ENCODE measurements at regions not wholly inside any gene's neighbourhood (a gene's known extent, or its start where the extent isn't known, plus 50 kb on each side); places are given as distances from the start of the nearest gene placed in this dataset.
"Not testable (repeated sequence)": the region's sequence is repeated elsewhere in the genome, so short reads cannot be mapped to it uniquely, and the experiment has no call there.

DNA sequence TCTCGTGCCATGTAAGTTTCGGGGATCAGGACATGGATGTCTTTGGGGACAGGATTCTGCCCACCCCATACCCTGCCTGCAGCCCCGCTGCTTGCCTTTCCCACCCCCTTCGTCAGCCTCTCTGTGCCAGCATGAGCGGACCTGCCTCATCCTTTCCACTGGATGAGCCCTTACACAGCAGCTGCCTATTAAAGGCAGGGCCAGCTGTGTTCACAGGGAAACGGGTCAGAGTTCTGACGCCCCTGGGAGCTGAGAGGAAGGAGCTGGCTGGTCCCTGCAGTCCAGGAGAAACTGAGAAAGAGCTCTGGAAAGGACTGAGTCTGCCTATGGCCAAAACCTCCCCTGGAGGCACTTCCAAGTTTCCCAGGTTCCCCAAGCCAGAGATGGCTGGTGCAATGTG, 83.5 kb upstream of the NCOR2 start:
- Mint-ChIP-seq H3K9me3 (peaks cover 4% of the 10 kb centered on the region), H3K36me3 (ENCODE audit: low read depth) (no peaks in the 10 kb centered on the region), H3K4me1 (no peaks in the 10 kb centered on the region), H3K4me3 (no peak overlapping the region), H3K27ac (no peak overlapping the region), H3K27me3 (peaks cover 5% of the 10 kb centered on the region)
- ATAC-seq (replicated peaks), result no peak

DNA sequence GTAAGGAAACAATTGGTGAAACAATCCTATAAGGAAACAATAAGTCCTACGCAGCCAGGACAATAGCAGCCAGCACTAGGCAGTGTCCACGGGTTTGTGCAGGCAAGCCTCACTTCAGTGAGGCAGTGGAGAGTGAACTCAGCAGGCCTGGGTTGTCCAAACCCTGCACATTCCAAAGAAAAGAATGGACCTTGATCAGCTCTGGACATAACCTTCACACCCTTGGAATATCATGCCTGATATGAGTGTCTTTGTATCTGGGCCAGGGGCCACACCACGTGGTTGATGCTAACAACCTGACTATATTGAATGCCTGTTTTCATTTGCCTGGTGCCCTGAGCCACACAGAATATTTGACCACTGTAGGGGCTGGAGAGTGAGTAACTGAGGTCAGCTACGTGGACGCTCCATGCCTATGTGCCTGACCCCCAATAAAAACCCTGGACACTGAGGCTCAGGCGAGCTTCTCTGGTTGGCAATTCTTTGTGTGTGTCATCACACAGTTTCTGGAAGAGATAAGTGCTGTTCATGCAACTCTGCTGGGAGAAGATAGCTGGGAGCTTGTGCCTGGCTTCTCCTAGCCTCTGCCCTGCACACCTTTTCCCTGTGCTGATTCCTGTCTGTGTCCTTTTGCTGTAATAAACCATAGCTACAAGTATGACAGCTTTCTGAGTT, 81.4 kb upstream of the NCOR2 start:
- H3K27ac Mint-ChIP-seq, result no peak overlapping the region
- no peak overlapping the region for H3K4me3 Mint-ChIP-seq
- H3K9me3 Mint-ChIP-seq, result peaks cover 4% of the 10 kb centered on the region
- ATAC-seq (replicated peaks), result no peak
- no peaks in the 10 kb centered on the region for H3K4me1 Mint-ChIP-seq
- peaks cover 12% of the 10 kb centered on the region for H3K27me3 Mint-ChIP-seq
- no peaks in the 10 kb centered on the region for H3K36me3 Mint-ChIP-seq (ENCODE audit: low read depth)

DNA sequence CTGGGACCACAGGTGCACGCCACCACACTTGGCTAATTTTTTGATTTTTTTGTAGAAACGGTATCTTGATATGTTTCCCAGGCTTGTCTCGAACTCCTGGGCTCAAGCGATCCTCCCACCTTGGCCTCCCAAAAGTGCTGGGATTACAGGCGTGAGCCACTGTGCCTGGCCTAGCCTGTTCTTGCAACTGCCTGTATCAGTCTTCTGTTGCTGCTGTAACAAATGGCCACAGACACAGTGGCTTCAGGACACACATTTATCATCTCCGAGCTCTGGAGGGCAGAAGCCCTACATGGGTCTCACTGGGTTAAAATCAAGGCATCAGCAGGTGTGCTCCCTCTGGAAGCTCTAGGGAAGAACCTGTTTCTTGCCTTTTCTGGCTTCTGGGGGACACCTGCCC, 79.9 kb upstream of the NCOR2 start:
- no peak overlapping the region for H3K4me3 Mint-ChIP-seq
- ATAC-seq (replicated peaks), result no peak
- no peaks in the 10 kb centered on the region for H3K4me1 Mint-ChIP-seq
- peaks cover 8% of the 10 kb centered on the region for H3K27me3 Mint-ChIP-seq
- H3K36me3 Mint-ChIP-seq (ENCODE audit: low read depth), result no peaks in the 10 kb centered on the region
- peaks cover 4% of the 10 kb centered on the region for H3K9me3 Mint-ChIP-seq
- no peak overlapping the region for H3K27ac Mint-ChIP-seq

DNA sequence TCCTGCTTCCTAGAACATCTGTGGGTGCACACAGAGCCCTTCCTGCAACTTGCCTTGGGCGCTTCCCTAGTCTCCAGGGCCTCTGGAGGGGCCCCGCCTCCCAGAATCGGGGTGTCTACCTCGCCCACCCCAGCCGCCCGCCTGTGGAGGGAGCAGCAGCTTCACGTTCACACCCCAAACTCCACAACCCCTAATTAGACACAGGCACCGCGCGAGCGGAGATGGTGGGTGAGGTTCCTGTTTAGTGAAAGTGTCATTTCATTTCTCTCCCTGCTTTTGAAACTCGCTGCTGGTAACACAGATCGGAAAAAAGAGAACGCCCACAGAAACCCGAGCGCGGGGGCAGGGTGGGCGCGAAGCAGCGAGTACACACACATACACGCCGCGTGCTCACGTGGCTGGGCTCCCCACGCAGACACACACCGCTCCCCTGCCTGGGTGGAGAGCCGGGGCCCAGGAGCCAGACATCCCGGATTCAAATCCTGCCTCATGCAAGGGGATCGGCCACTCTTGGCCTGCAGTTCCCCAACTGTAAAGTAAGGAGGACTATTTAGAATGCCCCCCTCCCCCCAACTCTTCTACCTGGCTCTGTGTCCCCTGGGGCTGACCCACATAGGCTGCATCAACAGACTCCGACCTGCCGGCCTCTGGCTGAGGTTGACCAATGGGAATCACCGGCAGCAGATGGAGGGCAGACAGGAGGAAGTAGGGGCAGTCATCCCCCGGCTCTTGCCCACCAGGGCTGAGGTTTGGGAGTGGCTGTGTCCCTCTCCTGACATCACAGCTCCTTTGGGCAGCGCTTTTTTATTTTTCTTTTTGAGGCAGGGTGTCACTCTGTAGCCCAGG, 79.2 kb upstream of the NCOR2 start:
- peak; percentile 49 for ATAC-seq (replicated peaks)
- H3K27ac Mint-ChIP-seq, result no peak overlapping the region
- H3K4me3 Mint-ChIP-seq, result peak overlapping the region; percentile 41

DNA sequence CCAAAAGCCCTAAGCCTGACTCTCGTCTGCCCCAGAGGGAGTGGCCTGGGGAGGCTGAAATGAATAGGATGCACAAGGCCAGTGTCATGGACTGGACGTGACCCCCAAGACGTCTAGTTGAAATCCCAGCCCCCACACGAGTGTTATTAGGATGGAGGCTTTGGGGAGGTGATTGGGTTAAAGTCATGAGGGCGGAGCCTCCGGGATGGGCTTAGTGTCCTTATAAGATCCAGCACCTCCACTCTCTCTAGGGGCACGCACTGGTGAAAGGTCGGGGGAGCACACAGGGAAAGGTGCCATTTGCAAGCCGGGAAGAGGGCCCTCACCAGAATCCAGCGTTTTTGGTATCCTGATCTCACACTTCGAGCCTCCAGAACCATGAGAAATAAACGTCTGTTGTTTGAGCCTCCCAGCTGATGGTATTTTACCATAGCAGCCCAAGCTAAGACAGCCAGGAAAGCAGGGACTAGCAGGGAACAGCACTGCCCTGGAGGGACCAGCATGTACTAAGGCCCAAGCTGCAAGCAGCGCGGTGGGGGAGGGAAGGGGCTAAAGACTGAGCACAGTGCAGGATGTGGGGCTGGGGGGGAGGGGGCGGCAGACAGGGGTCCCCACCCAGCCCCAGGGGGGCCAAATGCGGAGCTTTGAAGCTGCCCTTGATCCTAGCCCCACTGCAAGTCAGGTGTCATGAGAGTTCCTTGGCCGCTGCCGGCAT, 78.3 kb upstream of the NCOR2 start:
- peaks cover 4% of the 10 kb centered on the region for H3K9me3 Mint-ChIP-seq
- no peaks in the 10 kb centered on the region for H3K36me3 Mint-ChIP-seq (ENCODE audit: low read depth)
- H3K4me3 Mint-ChIP-seq, result peak overlapping the region; percentile 41
- H3K27ac Mint-ChIP-seq, result no peak overlapping the region
- H3K4me1 Mint-ChIP-seq, result no peaks in the 10 kb centered on the region
- peaks cover 8% of the 10 kb centered on the region for H3K27me3 Mint-ChIP-seq
- no peak for ATAC-seq (replicated peaks)

More for the DNA sequence above, 79.2 kb upstream of the NCOR2 start:
- H3K36me3 Mint-ChIP-seq (ENCODE audit: low read depth), result no peaks in the 10 kb centered on the region
- H3K4me1 Mint-ChIP-seq, result no peaks in the 10 kb centered on the region
- H3K27me3 Mint-ChIP-seq, result peaks cover 8% of the 10 kb centered on the region
- peaks cover 4% of the 10 kb centered on the region for H3K9me3 Mint-ChIP-seq

DNA sequence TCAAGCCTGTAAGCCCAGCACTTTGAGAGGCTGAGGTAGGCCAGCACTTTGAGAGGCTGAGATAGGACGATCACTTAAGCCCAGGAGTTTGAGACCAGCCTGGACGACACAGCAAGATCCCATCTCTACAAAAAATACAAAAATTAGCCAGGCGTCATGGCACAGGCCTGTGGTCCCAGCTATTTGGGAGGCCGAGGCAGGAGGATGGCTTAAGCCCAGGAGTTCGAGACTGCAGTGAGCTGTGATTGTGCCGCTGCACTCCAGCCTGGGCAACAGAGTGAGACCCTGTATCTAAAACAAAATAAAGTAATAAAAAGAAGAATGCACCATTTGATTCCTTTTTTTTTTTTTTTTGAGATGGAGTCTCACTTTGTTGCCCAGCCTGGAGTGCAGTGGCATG, 76.4 kb upstream of the NCOR2 start:
- not testable (repeated sequence) for H3K36me3 Mint-ChIP-seq (ENCODE audit: low read depth); H3K27ac Mint-ChIP-seq; H3K4me1 Mint-ChIP-seq; ATAC-seq (replicated peaks); H3K4me3 Mint-ChIP-seq; H3K9me3 Mint-ChIP-seq; H3K27me3 Mint-ChIP-seq

DNA sequence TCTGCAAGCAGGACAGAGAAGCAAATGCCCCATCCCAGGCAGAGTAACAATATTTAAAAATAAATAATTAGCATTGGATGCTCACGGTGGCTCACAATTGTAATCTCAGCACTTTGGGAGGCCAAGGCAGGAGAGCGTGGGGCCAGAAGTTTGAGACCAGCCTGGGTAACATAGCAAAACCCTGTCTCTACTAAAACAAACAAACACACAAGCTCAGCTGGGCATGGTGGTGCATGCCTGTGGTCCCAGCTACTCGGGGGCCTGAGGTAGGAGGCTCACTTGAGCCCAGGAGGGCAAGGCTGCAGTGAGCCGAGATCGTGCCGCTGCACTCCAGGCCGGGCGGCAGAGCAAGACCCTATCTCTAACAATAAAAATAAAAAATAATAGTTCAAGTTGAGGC, 74.7 kb upstream of the NCOR2 start:
- ATAC-seq (replicated peaks), result no peak
- Mint-ChIP-seq H3K4me3 (no peak overlapping the region), H3K27me3 (peaks cover 8% of the 10 kb centered on the region), H3K36me3 (ENCODE audit: low read depth) (no peaks in the 10 kb centered on the region), H3K4me1 (no peaks in the 10 kb centered on the region), H3K9me3 (no peaks in the 10 kb centered on the region), H3K27ac (no peak overlapping the region)

DNA sequence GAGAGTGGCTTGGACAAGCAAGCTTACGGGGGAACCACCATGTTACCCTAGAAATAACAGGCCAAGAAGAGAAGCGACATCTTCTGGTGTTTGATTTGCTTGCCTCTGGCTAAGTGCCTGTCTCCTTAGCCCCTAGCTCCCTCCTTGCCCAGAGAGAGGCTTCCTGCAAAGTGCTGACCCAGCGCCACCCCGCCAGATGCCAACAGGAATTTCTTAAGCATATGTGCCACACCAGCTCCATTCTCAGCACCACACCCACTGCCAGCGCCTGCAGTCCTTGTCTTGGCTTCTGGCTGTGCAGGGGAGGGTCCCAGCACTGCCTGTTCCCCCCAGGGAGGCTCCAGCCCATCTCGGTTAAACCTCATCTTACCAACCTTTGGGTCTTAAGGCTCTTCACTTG, 74.2 kb upstream of the NCOR2 start:
- H3K4me1 Mint-ChIP-seq, result peaks cover 3% of the 10 kb centered on the region
- no peak overlapping the region for H3K4me3 Mint-ChIP-seq
- no peaks in the 10 kb centered on the region for H3K9me3 Mint-ChIP-seq
- no peak for ATAC-seq (replicated peaks)
- no peak overlapping the region for H3K27ac Mint-ChIP-seq
- H3K36me3 Mint-ChIP-seq (ENCODE audit: low read depth), result no peaks in the 10 kb centered on the region
- H3K27me3 Mint-ChIP-seq, result peaks cover 8% of the 10 kb centered on the region

DNA sequence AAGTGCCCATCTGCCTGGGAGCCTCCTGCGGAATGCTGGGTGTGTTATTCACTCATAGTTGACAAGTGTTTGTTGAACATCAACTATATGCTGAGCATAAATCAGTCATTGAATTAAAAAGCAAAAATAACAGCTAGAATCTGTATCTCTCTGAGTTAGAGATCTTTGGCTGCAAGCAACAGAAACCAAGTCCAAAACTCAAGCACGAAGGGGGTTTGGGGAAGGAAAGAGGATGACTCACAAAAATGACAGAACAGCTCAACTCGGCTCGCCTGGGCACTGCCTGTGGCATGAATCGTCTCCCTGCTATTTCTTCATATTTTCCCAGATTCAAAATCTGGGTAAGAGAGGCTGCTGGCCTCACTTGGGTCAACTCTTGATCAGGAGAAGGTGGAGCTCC, 72.6 kb upstream of the NCOR2 start:
- peaks cover 12% of the 10 kb centered on the region for H3K4me1 Mint-ChIP-seq
- ATAC-seq (replicated peaks), result no peak
- peaks cover 3% of the 10 kb centered on the region for H3K9me3 Mint-ChIP-seq
- peaks cover 3% of the 10 kb centered on the region for H3K27me3 Mint-ChIP-seq
- no peak overlapping the region for H3K27ac Mint-ChIP-seq
- H3K36me3 Mint-ChIP-seq (ENCODE audit: low read depth), result no peaks in the 10 kb centered on the region
- H3K4me3 Mint-ChIP-seq, result no peak overlapping the region

DNA sequence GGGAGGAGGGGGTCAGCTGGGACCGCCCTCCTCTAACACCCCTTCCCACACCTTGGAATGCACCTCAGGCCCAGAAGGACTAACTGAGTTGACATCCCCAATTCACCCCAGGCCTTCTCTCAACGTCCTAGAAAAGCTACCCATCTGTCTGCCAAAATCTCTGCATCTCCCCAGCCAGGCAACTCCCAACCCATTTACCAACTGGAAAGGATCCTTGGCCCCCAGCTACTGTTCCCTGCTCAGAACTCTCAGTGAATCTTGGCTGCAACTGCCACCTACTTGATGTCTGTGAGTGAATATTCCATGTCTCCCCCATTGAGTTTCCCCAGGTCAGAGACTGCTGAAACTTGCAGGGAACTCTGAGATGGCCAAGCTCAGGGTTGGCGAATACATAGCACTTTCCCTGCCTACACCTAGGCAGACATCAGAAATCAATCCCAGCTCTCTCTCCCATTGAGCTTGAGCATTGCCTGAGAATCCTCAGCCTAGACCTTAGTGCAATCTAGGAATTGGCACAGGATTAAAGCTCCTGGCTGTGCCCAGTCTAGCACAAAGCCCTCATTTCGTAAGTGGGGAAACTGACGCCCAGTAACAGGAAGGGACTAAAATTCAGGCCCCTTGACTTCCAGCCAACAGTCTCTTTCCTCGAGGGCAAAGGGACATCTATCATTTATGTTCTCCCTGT, 71.9 kb upstream of the NCOR2 start:
- H3K4me1 Mint-ChIP-seq, result peaks cover 12% of the 10 kb centered on the region
- peaks cover 3% of the 10 kb centered on the region for H3K9me3 Mint-ChIP-seq
- H3K27ac Mint-ChIP-seq, result no peak overlapping the region
- no peaks in the 10 kb centered on the region for H3K36me3 Mint-ChIP-seq (ENCODE audit: low read depth)
- no peaks in the 10 kb centered on the region for H3K27me3 Mint-ChIP-seq
- H3K4me3 Mint-ChIP-seq, result no peak overlapping the region
- no peak for ATAC-seq (replicated peaks)

DNA sequence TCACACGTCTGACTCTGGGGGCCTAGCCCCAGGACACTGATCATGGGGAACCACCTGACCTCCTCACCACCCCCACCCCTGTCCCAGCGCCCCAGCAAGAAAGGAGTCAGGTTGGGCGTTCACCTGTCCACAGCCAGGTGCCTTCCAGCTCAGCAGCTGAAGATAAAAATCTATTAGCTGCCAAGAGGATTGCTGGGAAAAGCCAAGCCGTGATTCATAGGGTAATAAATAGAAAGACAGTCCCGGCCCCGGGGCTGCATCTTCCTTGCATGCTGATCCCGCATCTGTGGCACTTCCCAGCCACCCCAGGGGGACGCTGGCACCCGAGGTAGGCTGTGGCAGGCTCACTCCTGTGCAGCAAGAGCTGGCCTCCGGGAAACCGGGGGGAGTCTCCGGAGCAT, 70.2 kb upstream of the NCOR2 start:
- no peak overlapping the region for H3K27ac Mint-ChIP-seq
- H3K27me3 Mint-ChIP-seq, result peaks cover 5% of the 10 kb centered on the region
- peaks cover 12% of the 10 kb centered on the region for H3K4me1 Mint-ChIP-seq
- no peak for ATAC-seq (replicated peaks)
- H3K9me3 Mint-ChIP-seq, result peaks cover 3% of the 10 kb centered on the region
- H3K36me3 Mint-ChIP-seq (ENCODE audit: low read depth), result no peaks in the 10 kb centered on the region
- no peak overlapping the region for H3K4me3 Mint-ChIP-seq

DNA sequence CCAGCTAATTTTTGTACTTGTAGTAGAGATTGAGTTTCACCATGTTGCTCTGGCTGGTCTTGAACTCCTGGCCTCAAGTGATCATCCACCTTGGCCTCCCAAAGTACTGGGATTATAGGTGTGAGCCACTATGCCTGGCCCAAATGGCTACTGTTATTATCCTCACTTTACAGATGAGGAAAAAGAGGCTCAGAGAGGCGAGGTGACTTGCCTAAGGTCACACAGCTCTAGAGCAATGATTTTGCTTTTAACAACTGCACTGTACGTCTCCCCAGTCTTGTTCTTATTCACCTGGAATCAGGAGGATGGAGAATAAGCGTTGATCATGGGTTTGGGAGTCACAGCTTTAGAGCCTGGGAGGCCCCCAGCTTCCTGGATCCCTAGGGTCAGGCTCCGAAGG, 69.8 kb upstream of the NCOR2 start:
- ATAC-seq (replicated peaks), result no peak
- no peak overlapping the region for H3K27ac Mint-ChIP-seq
- H3K4me1 Mint-ChIP-seq, result peaks cover 12% of the 10 kb centered on the region
- no peak overlapping the region for H3K4me3 Mint-ChIP-seq
- no peaks in the 10 kb centered on the region for H3K36me3 Mint-ChIP-seq (ENCODE audit: low read depth)
- peaks cover 3% of the 10 kb centered on the region for H3K9me3 Mint-ChIP-seq
- peaks cover 5% of the 10 kb centered on the region for H3K27me3 Mint-ChIP-seq

DNA sequence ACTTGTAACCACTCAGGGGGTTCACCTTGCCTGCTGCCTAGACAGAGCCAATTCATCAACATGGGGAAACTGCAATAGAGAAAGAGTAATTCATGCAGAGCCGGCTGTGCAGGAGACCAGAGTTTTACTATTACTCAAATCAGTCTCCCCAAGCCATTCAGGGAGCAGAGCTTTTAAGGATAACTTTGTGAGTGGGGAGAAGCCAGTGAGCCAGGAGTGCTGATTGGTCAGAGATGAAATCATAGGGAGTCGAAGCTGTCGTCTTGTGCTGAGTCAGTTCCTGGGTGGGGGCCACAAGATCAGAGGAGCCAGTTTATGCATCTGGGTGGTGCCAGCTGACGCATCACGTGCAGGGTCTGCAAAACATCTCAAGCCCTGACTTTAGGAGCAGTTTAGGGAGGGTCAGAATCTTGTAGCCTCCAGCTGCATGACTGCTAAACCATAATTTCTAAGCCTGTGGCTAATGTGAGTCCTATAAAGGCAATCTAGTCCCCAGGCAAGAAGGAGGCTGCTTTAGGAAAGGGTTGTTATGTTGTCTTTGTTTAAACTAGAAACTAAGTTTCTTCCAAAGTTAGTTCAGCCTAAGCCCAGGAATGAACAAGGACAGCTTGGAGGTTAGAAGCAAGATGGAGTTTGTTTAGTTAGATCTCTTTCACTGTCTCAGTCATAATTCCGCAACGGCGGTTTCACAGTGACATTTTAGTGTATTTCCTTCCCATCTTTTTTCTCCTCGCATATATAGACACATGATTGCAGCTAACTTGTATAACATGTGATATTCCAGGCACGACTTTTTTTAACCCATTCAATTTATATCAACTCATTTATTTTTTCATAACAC, 68.9 kb upstream of the NCOR2 start:
- ATAC-seq (replicated peaks), result peak; percentile 81
- Mint-ChIP-seq H3K9me3 (peaks cover 3% of the 10 kb centered on the region), H3K4me3 (peak overlapping the region; percentile 7), H3K36me3 (ENCODE audit: low read depth) (no peaks in the 10 kb centered on the region), H3K27me3 (peaks cover 5% of the 10 kb centered on the region), H3K27ac (no peak overlapping the region), H3K4me1 (peaks cover 12% of the 10 kb centered on the region)

DNA sequence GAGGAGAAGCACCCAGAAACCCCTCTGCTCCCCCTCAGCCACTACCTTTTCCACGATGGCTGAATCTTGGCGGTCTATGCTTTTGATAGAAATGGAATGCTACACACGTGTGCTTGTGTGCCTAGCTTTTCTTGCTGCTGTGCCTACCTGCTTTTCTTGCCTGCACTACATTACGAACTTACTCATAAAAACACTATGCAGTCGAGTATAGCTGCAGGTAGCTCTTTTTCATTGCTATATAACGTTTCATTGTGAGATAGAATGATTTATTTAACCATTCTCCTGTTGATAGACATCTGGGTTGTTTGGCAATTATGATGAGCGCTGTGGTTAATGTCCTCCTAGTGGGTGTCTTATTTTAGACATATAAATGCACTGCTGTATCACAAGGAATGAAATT, 67.9 kb upstream of the NCOR2 start:
- Mint-ChIP-seq H3K27ac (no peak overlapping the region), H3K4me1 (peaks cover 12% of the 10 kb centered on the region), H3K9me3 (peaks cover 3% of the 10 kb centered on the region), H3K4me3 (no peak overlapping the region), H3K36me3 (ENCODE audit: low read depth) (no peaks in the 10 kb centered on the region), H3K27me3 (peaks cover 5% of the 10 kb centered on the region)
- ATAC-seq (replicated peaks), result no peak
